ENCODE measurements at regions not wholly inside any gene's neighbourhood (a gene's known extent, or its start where the extent isn't known, plus 50 kb on each side); places are given as distances from the start of the nearest gene placed in this dataset.

DNA sequence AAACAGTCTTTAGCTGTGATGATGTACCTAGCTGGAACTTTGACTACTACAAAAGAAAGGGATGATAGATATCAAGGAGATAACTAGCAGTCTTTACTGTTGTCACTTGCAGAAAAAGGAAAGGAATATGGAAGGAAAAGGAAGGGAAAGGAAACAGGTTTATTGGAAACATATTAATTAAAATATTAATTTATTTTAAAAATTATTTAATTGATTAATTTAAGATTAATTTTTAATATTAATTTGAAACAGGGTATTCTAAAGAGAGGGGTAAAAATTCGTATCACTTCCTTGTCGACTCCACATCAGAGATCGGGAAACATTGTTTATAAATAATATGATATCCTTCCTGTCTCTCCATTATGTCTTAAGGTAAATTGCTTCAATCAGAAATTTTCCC, 186.5 kb upstream of the IL15 start:
- DNase-seq, result no peak
- no peak overlapping the region for H3K27ac ChIP-seq (ENCODE audit: low read depth in 1 of 2, low read length in 1 of 2)
- TF ChIP-seq, protein P1, sequence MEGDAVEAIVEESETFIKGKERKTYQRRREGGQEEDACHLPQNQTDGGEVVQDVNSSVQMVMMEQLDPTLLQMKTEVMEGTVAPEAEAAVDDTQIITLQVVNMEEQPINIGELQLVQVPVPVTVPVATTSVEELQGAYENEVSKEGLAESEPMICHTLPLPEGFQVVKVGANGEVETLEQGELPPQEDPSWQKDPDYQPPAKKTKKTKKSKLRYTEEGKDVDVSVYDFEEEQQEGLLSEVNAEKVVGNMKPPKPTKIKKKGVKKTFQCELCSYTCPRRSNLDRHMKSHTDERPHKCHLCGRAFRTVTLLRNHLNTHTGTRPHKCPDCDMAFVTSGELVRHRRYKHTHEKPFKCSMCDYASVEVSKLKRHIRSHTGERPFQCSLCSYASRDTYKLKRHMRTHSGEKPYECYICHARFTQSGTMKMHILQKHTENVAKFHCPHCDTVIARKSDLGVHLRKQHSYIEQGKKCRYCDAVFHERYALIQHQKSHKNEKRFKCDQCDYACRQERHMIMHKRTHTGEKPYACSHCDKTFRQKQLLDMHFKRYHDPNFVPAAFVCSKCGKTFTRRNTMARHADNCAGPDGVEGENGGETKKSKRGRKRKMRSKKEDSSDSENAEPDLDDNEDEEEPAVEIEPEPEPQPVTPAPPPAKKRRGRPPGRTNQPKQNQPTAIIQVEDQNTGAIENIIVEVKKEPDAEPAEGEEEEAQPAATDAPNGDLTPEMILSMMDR (IDR thresholded peaks at IDR 0.05; ENCODE audit: control extremely low read depth, extremely low read depth), result no peak

DNA sequence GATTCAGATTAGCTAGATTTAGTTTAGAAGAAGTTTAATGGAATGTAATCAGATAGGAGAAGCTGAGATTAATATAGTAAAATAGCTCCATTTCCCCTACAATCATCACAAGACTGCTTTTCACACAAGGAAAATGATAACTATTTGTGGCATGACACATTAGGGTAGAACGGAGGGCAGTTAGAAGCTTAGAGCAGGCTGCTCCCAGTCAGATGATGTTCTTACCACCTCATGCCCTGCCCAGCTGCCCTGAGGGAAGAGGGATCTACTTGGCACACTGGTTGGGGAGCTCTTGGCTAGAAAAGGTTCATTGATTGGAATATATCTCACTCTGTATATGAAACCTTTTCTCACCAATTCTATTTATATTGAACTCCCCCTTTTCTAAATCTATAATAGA, 180.7 kb upstream of the IL15 start:
- Histone ChIP-seq H3K9ac (ENCODE audit: insufficient read depth in 1 of 2, low read length in 2 of 2) (no peak overlapping the region), H3K4me1 (ENCODE audit: control insufficient read depth in 5 of 5, insufficient read depth in 5 of 5, low read length in 5 of 5) (no peaks in the 10 kb centered on the region), H3K27ac (ENCODE audit: low read depth in 1 of 2, low read length in 1 of 2) (no peak overlapping the region), H3K4me3 (no peak overlapping the region), H3K9me3 (ENCODE audit: control insufficient read depth in 4 of 4, insufficient read depth in 3 of 4, low read length in 3 of 4) (no peaks in the 10 kb centered on the region), H3K36me3 (ENCODE audit: control insufficient read depth in 4 of 4, insufficient read depth in 4 of 4, low read length in 4 of 4) (no peaks in the 10 kb centered on the region), H3K27me3 (ENCODE audit: control insufficient read depth in 3 of 3, insufficient read depth in 3 of 3, low read length in 2 of 3) (no peaks in the 10 kb centered on the region)
- DNase-seq, result no peak
- WGBS, 2 donors, result 87 to 91% methylated on average over 1 of the region's 1 CpG
- ATAC-seq (ENCODE audit: insufficient read depth, low FRiP score), result no peak
- TF ChIP-seq, protein P1 (IDR thresholded peaks at IDR 0.05; ENCODE audit: control extremely low read depth, extremely low read depth), result no peak

More for the DNA sequence above, 186.5 kb upstream of the IL15 start:
- ATAC-seq (ENCODE audit: insufficient read depth, low FRiP score), result no peak
- Histone ChIP-seq H3K4me1 (ENCODE audit: control insufficient read depth in 5 of 5, insufficient read depth in 5 of 5, low read length in 5 of 5) (no peaks in the 10 kb centered on the region), H3K9ac (ENCODE audit: insufficient read depth in 1 of 2, low read length in 2 of 2) (no peak overlapping the region), H3K9me3 (ENCODE audit: control insufficient read depth in 4 of 4, insufficient read depth in 3 of 4, low read length in 3 of 4) (no peaks in the 10 kb centered on the region), H3K4me3 (no peak overlapping the region), H3K36me3 (ENCODE audit: control insufficient read depth in 4 of 4, insufficient read depth in 4 of 4, low read length in 4 of 4) (no peaks in the 10 kb centered on the region), H3K27me3 (ENCODE audit: control insufficient read depth in 3 of 3, insufficient read depth in 3 of 3, low read length in 2 of 3) (no peaks in the 10 kb centered on the region)
- WGBS, 2 donors, result 71 to 73% methylated on average over 3 of the region's 3 CpGs

DNA sequence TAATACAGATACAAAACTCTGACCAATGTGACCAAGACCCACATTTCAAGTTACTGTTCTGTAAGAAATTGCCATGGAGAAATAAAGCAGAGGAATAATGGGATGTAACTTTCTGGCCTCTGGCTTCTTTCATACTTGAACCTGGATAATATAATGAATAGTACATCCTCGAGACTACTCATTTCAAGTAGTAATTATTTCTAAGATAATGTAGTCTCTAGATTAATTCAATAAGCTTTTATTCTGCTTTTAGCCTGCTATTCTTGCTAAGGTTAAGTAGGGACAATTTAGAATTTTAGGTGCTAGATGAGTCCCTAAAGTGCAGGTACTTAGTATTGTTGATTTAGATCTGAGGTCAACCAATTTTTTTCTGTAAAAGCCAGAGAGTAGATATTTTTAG, 178.7 kb upstream of the IL15 start:
- no peak overlapping the region for H3K9ac ChIP-seq (ENCODE audit: insufficient read depth in 1 of 2, low read length in 2 of 2)
- no peak for ATAC-seq (ENCODE audit: insufficient read depth, low FRiP score)

DNA sequence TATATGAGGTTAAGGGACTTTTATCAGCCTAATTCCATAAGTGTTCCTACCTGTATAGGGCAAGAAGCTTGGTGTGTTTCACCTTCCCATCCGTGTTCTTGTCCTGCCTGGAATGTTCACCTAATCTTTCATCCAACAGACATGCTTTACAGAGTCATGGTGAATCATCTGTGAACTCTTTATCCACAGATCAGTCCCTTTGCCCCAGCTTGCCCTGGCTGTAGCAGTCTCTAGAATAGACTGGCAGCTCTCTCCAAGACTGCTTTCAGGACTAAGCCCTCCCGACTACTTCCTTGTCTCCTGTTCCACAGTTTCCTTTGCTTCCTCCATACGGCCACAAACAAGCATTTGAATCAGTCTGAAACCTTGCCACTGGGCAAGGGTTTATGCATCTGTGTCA, 177.9 kb upstream of the IL15 start:
- Histone ChIP-seq H3K36me3 (ENCODE audit: control insufficient read depth in 4 of 4, insufficient read depth in 4 of 4, low read length in 4 of 4) (no peaks in the 10 kb centered on the region), H3K27me3 (ENCODE audit: control insufficient read depth in 3 of 3, insufficient read depth in 3 of 3, low read length in 2 of 3) (no peaks in the 10 kb centered on the region), H3K4me3 (no peak overlapping the region), H3K9me3 (ENCODE audit: control insufficient read depth in 4 of 4, insufficient read depth in 3 of 4, low read length in 3 of 4) (no peaks in the 10 kb centered on the region), H3K27ac (ENCODE audit: low read depth in 1 of 2, low read length in 1 of 2) (no peak overlapping the region), H3K4me1 (ENCODE audit: control insufficient read depth in 5 of 5, insufficient read depth in 5 of 5, low read length in 5 of 5) (no peaks in the 10 kb centered on the region), H3K9ac (ENCODE audit: insufficient read depth in 1 of 2, low read length in 2 of 2) (no peak overlapping the region)
- 34 to 53% methylated on average over 3 of the region's 3 CpGs for WGBS, 2 donors
- DNase-seq (no peak), ATAC-seq (ENCODE audit: insufficient read depth, low FRiP score) (no peak)
- TF ChIP-seq, protein P1 (IDR thresholded peaks at IDR 0.05; ENCODE audit: control extremely low read depth, extremely low read depth), result no peak

More for the DNA sequence above, 178.7 kb upstream of the IL15 start:
- Histone ChIP-seq H3K27me3 (ENCODE audit: control insufficient read depth in 3 of 3, insufficient read depth in 3 of 3, low read length in 2 of 3) (no peaks in the 10 kb centered on the region), H3K27ac (ENCODE audit: low read depth in 1 of 2, low read length in 1 of 2) (no peak overlapping the region), H3K9me3 (ENCODE audit: control insufficient read depth in 4 of 4, insufficient read depth in 3 of 4, low read length in 3 of 4) (no peaks in the 10 kb centered on the region), H3K4me1 (ENCODE audit: control insufficient read depth in 5 of 5, insufficient read depth in 5 of 5, low read length in 5 of 5) (no peaks in the 10 kb centered on the region), H3K36me3 (ENCODE audit: control insufficient read depth in 4 of 4, insufficient read depth in 4 of 4, low read length in 4 of 4) (no peaks in the 10 kb centered on the region), H3K4me3 (no peak overlapping the region)
- WGBS, 2 donors, result 90 to 97% methylated on average over 1 of the region's 1 CpG
- TF ChIP-seq, protein P1 (IDR thresholded peaks at IDR 0.05; ENCODE audit: control extremely low read depth, extremely low read depth), result no peak
- no peak for DNase-seq

Data from lung (tissue), 11 donors.